ENCODE measurements at regions not wholly inside any gene's neighbourhood (a gene's known extent, or its start where the extent isn't known, plus 50 kb on each side); places are given as distances from the start of the nearest gene placed in this dataset.
A peak's percentile ranks its signal among the peaks of the same experiment; 100 is the strongest.

- FAIRE-seq (no peak), DNase-seq (ENCODE audit: low spot score) (no peak), ATAC-seq (no peak)
- TF ChIP-seq ZNF274 (CRISPR knock-in tag; IDR thresholded peaks at IDR 0.05) (no peak), ATAD3A (CRISPR knock-in tag; IDR thresholded peaks at IDR 0.05) (no peak), ZNF768 (CRISPR knock-in tag; IDR thresholded peaks at IDR 0.05) (no peak)
- TF ChIP-seq, protein P1, sequence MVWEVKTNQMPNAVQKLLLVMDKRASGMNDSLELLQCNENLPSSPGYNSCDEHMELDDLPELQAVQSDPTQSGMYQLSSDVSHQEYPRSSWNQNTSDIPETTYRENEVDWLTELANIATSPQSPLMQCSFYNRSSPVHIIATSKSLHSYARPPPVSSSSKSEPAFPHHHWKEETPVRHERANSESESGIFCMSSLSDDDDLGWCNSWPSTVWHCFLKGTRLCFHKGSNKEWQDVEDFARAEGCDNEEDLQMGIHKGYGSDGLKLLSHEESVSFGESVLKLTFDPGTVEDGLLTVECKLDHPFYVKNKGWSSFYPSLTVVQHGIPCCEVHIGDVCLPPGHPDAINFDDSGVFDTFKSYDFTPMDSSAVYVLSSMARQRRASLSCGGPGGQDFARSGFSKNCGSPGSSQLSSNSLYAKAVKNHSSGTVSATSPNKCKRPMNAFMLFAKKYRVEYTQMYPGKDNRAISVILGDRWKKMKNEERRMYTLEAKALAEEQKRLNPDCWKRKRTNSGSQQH (CRISPR knock-in tag; IDR thresholded peaks at IDR 0.05; ENCODE audit: low read depth) = no peak
- H3K4me1 ChIP-seq (ENCODE audit: insufficient read depth, low read length) = no peaks in the 10 kb centered on the region
- POLR2A ChIA-PET = no interaction called here
- no peaks in the 10 kb centered on the region for H4K20me1 ChIP-seq (ENCODE audit: insufficient read depth, low read length)
- in situ Hi-C loops (cut with HindIII; ENCODE audit: extremely low pct_ligation_motif_present, low pct_unique_long_range_greater_than_20kb) (no loop called here), intact Hi-C loops (cut with micrococcal nuclease; ENCODE audit: unreplicated experiment) (no loop called here)
- H3K4me2 ChIP-seq (ENCODE audit: low read depth, low read length) = no peak overlapping the region
- no peaks in the 10 kb centered on the region for H3K27me3 ChIP-seq (ENCODE audit: control insufficient read depth in 1 of 2, insufficient read depth in 2 of 2, low read length in 2 of 2)
- no peak overlapping the region for H2AFZ ChIP-seq (ENCODE audit: low read length)
- no TSS peak for BruUV-seq (replicated peaks)
- no peaks in the 10 kb centered on the region for H3K79me2 ChIP-seq (ENCODE audit: insufficient read depth, low read length)
- peaks cover 17% of the 10 kb centered on the region; the same call in 1 of the 2 replicates for H3K9me3 ChIP-seq (ENCODE audit: low read length)
- no peak overlapping the region for H3K9ac ChIP-seq (ENCODE audit: insufficient read depth, low read depth, low read length)
- no peak overlapping the region for H3K4me3 ChIP-seq (replicated peaks in 1 of 3; ENCODE audit: insufficient read depth in 1 of 3, low read depth in 2 of 3, low read length in 3 of 3)
- H3K27ac ChIP-seq (ENCODE audit: extremely low read length, insufficient read depth, low read length) = no peak overlapping the region
- CTCF ChIA-PET (ENCODE audit: low intra/inter-chr PET ratio, low total read pairs) = no interaction called here
- H3K36me3 ChIP-seq (replicated peaks in 1 of 2; ENCODE audit: control insufficient read depth in 1 of 2, insufficient read depth in 2 of 2, low read length in 2 of 2) = no peaks in the 10 kb centered on the region
These were observed 315.7 kb upstream of the ANO5 start for GRCh38 chr11:21877151-21877550.

GRCh38 chr11:21883354-21883753, 309.5 kb upstream of the ANO5 start:
- FAIRE-seq = no peak
- Histone ChIP-seq H2AFZ (ENCODE audit: low read length) (no peak overlapping the region), H3K36me3 (replicated peaks in 1 of 2; ENCODE audit: control insufficient read depth in 1 of 2, insufficient read depth in 2 of 2, low read length in 2 of 2) (no peaks in the 10 kb centered on the region), H3K9me3 (ENCODE audit: low read length) (peaks cover 44% of the 10 kb centered on the region), H3K4me3 (replicated peaks in 1 of 3; ENCODE audit: insufficient read depth in 1 of 3, low read depth in 2 of 3, low read length in 3 of 3) (no peak overlapping the region), H3K9ac (ENCODE audit: insufficient read depth, low read depth, low read length) (no peak overlapping the region), H3K79me2 (ENCODE audit: insufficient read depth, low read length) (no peaks in the 10 kb centered on the region), H3K27me3 (ENCODE audit: control insufficient read depth in 1 of 2, insufficient read depth in 2 of 2, low read length in 2 of 2) (no peaks in the 10 kb centered on the region), H3K27ac (ENCODE audit: extremely low read length, insufficient read depth, low read length) (no peak overlapping the region), H3K4me1 (ENCODE audit: insufficient read depth, low read length) (no peaks in the 10 kb centered on the region), H4K20me1 (ENCODE audit: insufficient read depth, low read length) (no peaks in the 10 kb centered on the region), H3K4me2 (ENCODE audit: low read depth, low read length) (no peak overlapping the region)
- POLR2A ChIA-PET = no interaction called here
- 2% methylated on average over 3 of the region's 3 CpGs for WGBS (ENCODE audit: low lambda C conversion rate)
- BruUV-seq (replicated peaks) = no TSS peak
- CTCF ChIA-PET (ENCODE audit: low intra/inter-chr PET ratio, low total read pairs) = no interaction called here
- no peak for ATAC-seq
- TF ChIP-seq RXRB (CRISPR knock-in tag; IDR thresholded peaks at IDR 0.05; ENCODE audit: borderline replicate concordance) (no peak), CREB1 (IDR thresholded peaks at IDR 0.05) (peak; percentile 74), CREB1 (CRISPR knock-in tag; IDR thresholded peaks at IDR 0.05) (no peak), SOX6 (IDR thresholded peaks at IDR 0.05) (no peak), SOX6 (CRISPR knock-in tag; IDR thresholded peaks at IDR 0.05) (no peak), ADNP (CRISPR knock-in tag; IDR thresholded peaks at IDR 0.05) (no peak), ATF7 (IDR thresholded peaks at IDR 0.05) (peak; percentile 76), ATF7 (CRISPR knock-in tag; IDR thresholded peaks at IDR 0.05) (no peak)
- no peak for DNase-seq (ENCODE audit: low spot score)
- in situ Hi-C loops (cut with HindIII; ENCODE audit: extremely low pct_ligation_motif_present, low pct_unique_long_range_greater_than_20kb) (no loop called here), intact Hi-C loops (cut with micrococcal nuclease; ENCODE audit: unreplicated experiment) (no loop called here)
